Vagina (tissue), 2 donors: ENCODE measurements at regions not wholly inside any gene's neighbourhood (a gene's known extent, or its start where the extent isn't known, plus 50 kb on each side); places are given as distances from the start of the nearest gene placed in this dataset.

Source experiments
- DNase-seq, 2 donors: peaks; one replicate each; pipeline ENCODE4 v3.0.0-alpha.2; 2017; ENCODE audit errors: extremely low spot score in 2 of 2
- H3K27ac ChIP-seq: fragments of 200-600 bp; sonication (generic); one replicate; pipeline ENCODE4 v1.5.1; 2019
- H3K27me3 ChIP-seq: fragments of 200-600 bp; sonication (generic); one replicate; pipeline ENCODE4 v1.5.1; 2019
- H3K36me3 ChIP-seq, 2 donors: fragments of 200-600 bp; sonication (generic); one replicate each; pipeline ENCODE4 v1.5.1; 2017 to 2019
- H3K4me1 ChIP-seq: fragments of 200-600 bp; sonication (generic); one replicate; pipeline ENCODE4 v1.5.1; 2019
- H3K4me3 ChIP-seq, 2 donors: fragments of 200-600 bp; sonication (generic); 1 replicate in 1 of 2; 2 replicates in 1 of 2; pipeline ENCODE4 v1.5.1; 2016 to 2019
- H3K9me3 ChIP-seq: fragments of 200-600 bp; sonication (generic); one replicate; pipeline ENCODE4 v1.5.1; 2019
- CTCF ChIP-seq, 3 experiments: fragments of 450-650 bp in 2 of 3; fragments of 200-600 bp in 1 of 3; sonication (generic) in 1 of 3; IDR thresholded peaks; one replicate each; pipeline ENCODE4 v1.5.1; 2017 to 2019; ENCODE audit warnings: antibody characterized with exemption in 3 of 3, mild to moderate bottlenecking in 2 of 3, moderate library complexity in 2 of 3
- POLR2A ChIP-seq, 2 donors: fragments of 450-650 bp; IDR thresholded peaks; one replicate each; pipeline ENCODE4 v1.6.1; 2017; ENCODE audit warnings: antibody characterized with exemption in 2 of 2, mild to moderate bottlenecking in 2 of 2, moderate library complexity in 2 of 2
- POLR2AphosphoS5 ChIP-seq, 2 donors: sonication (generic); formaldehyde crosslinking; IDR thresholded peaks; one replicate each; pipeline ENCODE4 v1.9.0; 2017; ENCODE audit warnings: antibody characterized with exemption in 2 of 2, mild to moderate bottlenecking in 2 of 2, low read depth in 1 of 2; ENCODE audit not compliant: insufficient read depth in 1 of 2
- intact Hi-C: fragments of 100-400 bp; cut with DNase I; formaldehyde crosslinking; loops from one replicate; pipeline ENCODE4 v1.15.1; 2023

- H3K36me3 ChIP-seq, result no peaks in the 10 kb centered on the region
- H3K4me3 ChIP-seq, result no peak overlapping the region
- no peak overlapping the region for H3K27ac ChIP-seq
- intact Hi-C loops, result no loop called here
- no peak for DNase-seq
- H3K4me1 ChIP-seq, result no peaks in the 10 kb centered on the region
- no peak for TF ChIP-seq CTCF (IDR thresholded peaks at IDR 0.05)
- TF ChIP-seq POLR2AphosphoS5 (IDR thresholded peaks at IDR 0.05; ENCODE audit: insufficient read depth in 1 of 2, low read depth in 1 of 2), result no peak
- no peak for TF ChIP-seq POLR2A (IDR thresholded peaks at IDR 0.05)
- H3K9me3 ChIP-seq, result no peaks in the 10 kb centered on the region
- H3K27me3 ChIP-seq, result no peaks in the 10 kb centered on the region
Measured at GRCh38 chr5:12292610-12293204, 388.5 kb upstream of the CTNND2 start.

- intact Hi-C loops, result no loop called here
- Histone ChIP-seq H3K27me3 (no peaks in the 10 kb centered on the region), H3K9me3 (no peaks in the 10 kb centered on the region), H3K4me3 (no peak overlapping the region), H3K4me1 (no peaks in the 10 kb centered on the region), H3K36me3 (no peaks in the 10 kb centered on the region), H3K27ac (no peak overlapping the region)
- TF ChIP-seq CTCF (IDR thresholded peaks at IDR 0.05), result no peak
- no peak for DNase-seq
Measured at GRCh38 chr5:12284604-12285003, 380.4 kb upstream of the CTNND2 start.

GRCh38 chr5:12277504-12278192 lies 373.4 kb upstream of the CTNND2 start:
- intact Hi-C loops, result no loop called here
- Histone ChIP-seq H3K36me3 (no peaks in the 10 kb centered on the region), H3K27me3 (no peaks in the 10 kb centered on the region), H3K4me1 (no peaks in the 10 kb centered on the region), H3K27ac (no peak overlapping the region), H3K4me3 (no peak overlapping the region), H3K9me3 (no peaks in the 10 kb centered on the region)
- no peak for DNase-seq
- TF ChIP-seq CTCF (IDR thresholded peaks at IDR 0.05) (no peak), POLR2A (IDR thresholded peaks at IDR 0.05) (no peak), POLR2AphosphoS5 (IDR thresholded peaks at IDR 0.05; ENCODE audit: insufficient read depth in 1 of 2, low read depth in 1 of 2) (no peak)

GRCh38 chr5:12274236-12274635 lies 370.0 kb upstream of the CTNND2 start:
- no peaks in the 10 kb centered on the region for H3K36me3 ChIP-seq
- no peaks in the 10 kb centered on the region for H3K27me3 ChIP-seq
- intact Hi-C loops, result no loop called here
- no peak overlapping the region for H3K27ac ChIP-seq
- H3K9me3 ChIP-seq, result no peaks in the 10 kb centered on the region
- H3K4me3 ChIP-seq, result no peak overlapping the region
- DNase-seq, result no peak
- H3K4me1 ChIP-seq, result no peaks in the 10 kb centered on the region
- TF ChIP-seq POLR2AphosphoS5 (IDR thresholded peaks at IDR 0.05; ENCODE audit: insufficient read depth in 1 of 2, low read depth in 1 of 2) (no peak), POLR2A (IDR thresholded peaks at IDR 0.05) (no peak), CTCF (IDR thresholded peaks at IDR 0.05) (no peak)

- no peak overlapping the region for H3K27ac ChIP-seq
- no peak for TF ChIP-seq CTCF (IDR thresholded peaks at IDR 0.05)
- no peak for TF ChIP-seq POLR2AphosphoS5 (IDR thresholded peaks at IDR 0.05; ENCODE audit: insufficient read depth in 1 of 2, low read depth in 1 of 2)
- TF ChIP-seq POLR2A (IDR thresholded peaks at IDR 0.05), result no peak
- H3K4me1 ChIP-seq, result no peaks in the 10 kb centered on the region
- H3K9me3 ChIP-seq, result no peaks in the 10 kb centered on the region
- H3K27me3 ChIP-seq, result no peaks in the 10 kb centered on the region
- no peaks in the 10 kb centered on the region for H3K36me3 ChIP-seq
- DNase-seq, result no peak
- intact Hi-C loops, result no loop called here
- H3K4me3 ChIP-seq, result no peak overlapping the region
Measured at GRCh38 chr5:12272389-12272788, 368.1 kb upstream of the CTNND2 start.
